Hepatocyte (in vitro differentiated cells): ENCODE measurements at regions not wholly inside any gene's neighbourhood (a gene's known extent, or its start where the extent isn't known, plus 50 kb on each side); places are given as distances from the start of the nearest gene placed in this dataset.

Source experiments
- DNase-seq: peaks from one replicate; pipeline ENCODE4 v3.0.0-alpha.2; 2016; ENCODE audit warnings: low spot score
- H2AFZ ChIP-seq: fragments of 200-600 bp; sonication (generic); 2 replicates; pipeline ENCODE4 v1.6.0; 2016; ENCODE audit warnings: antibody characterized with exemption, mild to moderate bottlenecking
- H3K27ac ChIP-seq: fragments of 200-600 bp; sonication (generic); 2 replicates; pipeline ENCODE4 v1.5.1; 2016; ENCODE audit warnings: mild to moderate bottlenecking
- H3K27me3 ChIP-seq: fragments of 200-600 bp; sonication (generic); 2 replicates; pipeline ENCODE4 v1.6.1; 2016
- H3K36me3 ChIP-seq: fragments of 200-600 bp; sonication (generic); replicated peaks from 2 replicates; pipeline ENCODE4 v1.5.1; 2016; ENCODE audit warnings: low read depth; ENCODE audit not compliant: insufficient read depth
- H3K4me1 ChIP-seq: fragments of 200-600 bp; sonication (generic); 2 replicates; pipeline ENCODE4 v1.5.1; 2016; ENCODE audit warnings: mild to moderate bottlenecking, moderate library complexity; ENCODE audit not compliant: insufficient read depth
- H3K4me2 ChIP-seq: fragments of 200-600 bp; sonication (generic); 2 replicates; pipeline ENCODE4 v1.6.0; 2016
- H3K4me3 ChIP-seq: fragments of 200-600 bp; sonication (generic); 2 replicates; pipeline ENCODE4 v1.5.1; 2016; ENCODE audit warnings: mild to moderate bottlenecking
- H3K79me2 ChIP-seq: fragments of 200-600 bp; sonication (generic); 2 replicates; pipeline ENCODE4 v1.6.0; 2017; ENCODE audit warnings: mild to moderate bottlenecking
- H3K9me2 ChIP-seq: fragments of 200-600 bp; sonication (generic); replicated peaks from 2 replicates; pipeline ENCODE4 v1.6.0; 2017; ENCODE audit warnings: mild to moderate bottlenecking; ENCODE audit not compliant: insufficient read depth
- H3K9me3 ChIP-seq: fragments of 200-600 bp; sonication (generic); 2 replicates; pipeline ENCODE4 v1.5.1; 2016; ENCODE audit warnings: low read depth, mild to moderate bottlenecking
- H4K20me1 ChIP-seq: fragments of 200-600 bp; sonication (generic); 2 replicates; pipeline ENCODE4 v1.6.0; 2016; ENCODE audit warnings: mild to moderate bottlenecking; ENCODE audit not compliant: insufficient read depth, poor library complexity, severe bottlenecking
- EZH2 ChIP-seq: fragments of 200-600 bp; sonication (generic); IDR thresholded peaks from 2 replicates; pipeline ENCODE4 v1.6.1; 2016; ENCODE audit warnings: antibody characterized with exemption, mild to moderate bottlenecking, borderline replicate concordance
- EZH2phosphoT487 ChIP-seq: fragments of 200-600 bp; sonication (generic); IDR thresholded peaks from one replicate; pipeline ENCODE4 v1.6.1; 2018; ENCODE audit warnings: antibody characterized with exemption, mild to moderate bottlenecking, low read depth, moderate library complexity; ENCODE audit not compliant: unreplicated experiment, severe bottlenecking
- WGBS: methylation state at CpG from one replicate; pipeline ENCODE4 v1.1.6; 2016; ENCODE audit warnings: low lambda C conversion rate; ENCODE audit errors: missing lambda C conversion rate; 5-methylcytosine and 5-hydroxymethylcytosine counted together
- TF ChIP-seq, protein P1 (sequence below): fragments of 200-600 bp; sonication (generic); IDR thresholded peaks from 2 replicates; pipeline ENCODE4 v1.5.1; 2016; ENCODE audit warnings: antibody characterized with exemption, mild to moderate bottlenecking; ENCODE audit not compliant: poor library complexity

DNA sequence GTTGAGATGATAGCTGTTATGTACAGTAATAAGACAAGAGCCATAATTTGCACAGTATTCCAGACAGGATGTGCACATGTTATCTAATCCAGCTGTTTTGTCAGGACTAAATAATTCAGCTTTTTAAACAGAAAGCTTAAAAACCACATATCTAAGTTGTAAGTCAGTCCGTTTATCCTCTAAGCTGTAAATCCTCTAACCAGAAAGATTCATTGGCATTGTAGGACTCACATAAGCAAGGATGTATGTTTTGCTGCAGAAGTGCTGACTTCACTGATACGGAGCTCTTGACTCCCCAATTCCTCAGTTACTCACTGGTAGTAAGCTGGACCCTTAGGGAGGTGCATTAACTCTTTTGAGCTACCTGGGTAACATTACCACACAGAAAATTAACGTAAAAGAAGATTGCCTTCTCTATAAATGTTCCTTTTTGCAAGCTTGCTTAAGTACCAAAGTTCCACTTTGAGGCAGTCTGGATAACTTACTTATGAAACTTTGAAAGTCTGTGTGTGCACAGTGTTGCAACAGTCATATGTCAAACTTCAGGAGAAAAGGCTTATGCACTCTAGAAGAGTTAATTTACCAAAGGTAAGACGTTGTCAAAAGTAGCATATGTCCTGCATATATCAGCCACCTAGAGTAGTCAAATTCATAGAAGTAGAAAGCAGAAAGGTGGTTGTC lies 58.3 kb upstream of the MAGEB2 start:
- H3K4me3 ChIP-seq, result no peak overlapping the region
- H4K20me1 ChIP-seq, result no peaks in the 10 kb centered on the region
- TF ChIP-seq, protein P1, sequence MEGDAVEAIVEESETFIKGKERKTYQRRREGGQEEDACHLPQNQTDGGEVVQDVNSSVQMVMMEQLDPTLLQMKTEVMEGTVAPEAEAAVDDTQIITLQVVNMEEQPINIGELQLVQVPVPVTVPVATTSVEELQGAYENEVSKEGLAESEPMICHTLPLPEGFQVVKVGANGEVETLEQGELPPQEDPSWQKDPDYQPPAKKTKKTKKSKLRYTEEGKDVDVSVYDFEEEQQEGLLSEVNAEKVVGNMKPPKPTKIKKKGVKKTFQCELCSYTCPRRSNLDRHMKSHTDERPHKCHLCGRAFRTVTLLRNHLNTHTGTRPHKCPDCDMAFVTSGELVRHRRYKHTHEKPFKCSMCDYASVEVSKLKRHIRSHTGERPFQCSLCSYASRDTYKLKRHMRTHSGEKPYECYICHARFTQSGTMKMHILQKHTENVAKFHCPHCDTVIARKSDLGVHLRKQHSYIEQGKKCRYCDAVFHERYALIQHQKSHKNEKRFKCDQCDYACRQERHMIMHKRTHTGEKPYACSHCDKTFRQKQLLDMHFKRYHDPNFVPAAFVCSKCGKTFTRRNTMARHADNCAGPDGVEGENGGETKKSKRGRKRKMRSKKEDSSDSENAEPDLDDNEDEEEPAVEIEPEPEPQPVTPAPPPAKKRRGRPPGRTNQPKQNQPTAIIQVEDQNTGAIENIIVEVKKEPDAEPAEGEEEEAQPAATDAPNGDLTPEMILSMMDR, result no peak
- TF ChIP-seq EZH2 (no peak), EZH2phosphoT487 (no peak)
- WGBS, result 36% methylated on average over 4 of the region's 4 CpGs
- H3K9me3 ChIP-seq, result no peaks in the 10 kb centered on the region
- no peak overlapping the region for H2AFZ ChIP-seq
- no peaks in the 10 kb centered on the region for H3K4me1 ChIP-seq
- H3K9me2 ChIP-seq, result no peaks in the 10 kb centered on the region
- no peak for DNase-seq
- H3K27me3 ChIP-seq, result no peaks in the 10 kb centered on the region
- H3K4me2 ChIP-seq, result no peak overlapping the region
- no peak overlapping the region for H3K27ac ChIP-seq
- H3K79me2 ChIP-seq, result no peaks in the 10 kb centered on the region
- no peaks in the 10 kb centered on the region for H3K36me3 ChIP-seq

DNA sequence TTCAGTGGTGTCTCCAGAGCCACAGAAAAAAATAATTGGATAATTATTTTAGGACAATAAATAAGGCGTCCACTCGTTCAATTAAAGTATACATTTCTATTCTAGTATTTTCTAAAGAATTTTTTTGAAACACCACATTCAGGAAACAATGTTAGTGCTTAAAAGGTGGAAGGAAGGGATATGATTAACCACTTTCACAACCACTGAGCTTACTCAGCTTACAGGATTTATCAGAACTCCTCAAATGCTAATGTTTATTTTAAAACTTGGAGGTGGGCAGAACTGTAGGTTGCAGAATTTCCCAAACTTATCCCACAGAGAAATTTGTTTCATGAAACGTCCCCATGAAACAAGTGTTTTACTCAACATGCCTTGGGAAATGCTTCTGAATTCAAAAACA lies 54.3 kb upstream of the MAGEB2 start:
- no peak overlapping the region for H3K4me2 ChIP-seq
- no peaks in the 10 kb centered on the region for H4K20me1 ChIP-seq
- 46% methylated on average over 3 of the region's 3 CpGs for WGBS
- H3K36me3 ChIP-seq, result no peaks in the 10 kb centered on the region
- H3K27ac ChIP-seq, result no peak overlapping the region
- no peaks in the 10 kb centered on the region for H3K4me1 ChIP-seq
- no peaks in the 10 kb centered on the region for H3K27me3 ChIP-seq
- H3K9me2 ChIP-seq, result no peaks in the 10 kb centered on the region
- H3K9me3 ChIP-seq, result no peaks in the 10 kb centered on the region
- no peak for DNase-seq
- no peak overlapping the region for H3K4me3 ChIP-seq
- no peaks in the 10 kb centered on the region for H3K79me2 ChIP-seq
- TF ChIP-seq, protein P1, result no peak
- TF ChIP-seq EZH2phosphoT487, result no peak
- no peak for TF ChIP-seq EZH2
- H2AFZ ChIP-seq, result no peak overlapping the region
